NCI-H1092 (cell line): ENCODE measurements at regions not wholly inside any gene's neighbourhood (a gene's known extent, or its start where the extent isn't known, plus 50 kb on each side); places are given as distances from the start of the nearest gene placed in this dataset.

Experiments
- DNase-seq: peaks from one replicate; lab custom pipeline; 2025; lab: John Stamatoyannopoulos, UW

GRCh38 chr1:182122256-182122912 lies 60.9 kb upstream of the ZNF648 start:
- DNase-seq, result no peak

DNA sequence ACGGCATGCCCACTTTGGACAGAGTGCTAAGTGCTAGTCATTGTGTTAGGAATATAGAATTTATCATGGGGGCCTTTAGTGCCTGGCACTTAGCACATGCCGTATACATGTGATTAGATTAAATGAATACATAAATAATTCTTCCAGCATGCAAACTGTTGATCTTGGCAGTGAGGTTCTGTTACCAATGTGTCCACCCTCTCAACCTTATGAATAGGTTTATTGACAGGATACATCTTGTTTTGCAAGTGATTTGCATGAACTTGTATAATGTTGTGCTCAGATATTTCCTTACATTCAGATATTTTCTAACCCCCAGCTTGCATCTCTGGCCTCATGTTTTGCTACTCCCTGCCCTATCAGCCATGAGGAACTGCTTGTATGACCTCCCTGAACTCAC lies 60.3 kb upstream of the ZNF648 start:
- DNase-seq, result no peak

DNA sequence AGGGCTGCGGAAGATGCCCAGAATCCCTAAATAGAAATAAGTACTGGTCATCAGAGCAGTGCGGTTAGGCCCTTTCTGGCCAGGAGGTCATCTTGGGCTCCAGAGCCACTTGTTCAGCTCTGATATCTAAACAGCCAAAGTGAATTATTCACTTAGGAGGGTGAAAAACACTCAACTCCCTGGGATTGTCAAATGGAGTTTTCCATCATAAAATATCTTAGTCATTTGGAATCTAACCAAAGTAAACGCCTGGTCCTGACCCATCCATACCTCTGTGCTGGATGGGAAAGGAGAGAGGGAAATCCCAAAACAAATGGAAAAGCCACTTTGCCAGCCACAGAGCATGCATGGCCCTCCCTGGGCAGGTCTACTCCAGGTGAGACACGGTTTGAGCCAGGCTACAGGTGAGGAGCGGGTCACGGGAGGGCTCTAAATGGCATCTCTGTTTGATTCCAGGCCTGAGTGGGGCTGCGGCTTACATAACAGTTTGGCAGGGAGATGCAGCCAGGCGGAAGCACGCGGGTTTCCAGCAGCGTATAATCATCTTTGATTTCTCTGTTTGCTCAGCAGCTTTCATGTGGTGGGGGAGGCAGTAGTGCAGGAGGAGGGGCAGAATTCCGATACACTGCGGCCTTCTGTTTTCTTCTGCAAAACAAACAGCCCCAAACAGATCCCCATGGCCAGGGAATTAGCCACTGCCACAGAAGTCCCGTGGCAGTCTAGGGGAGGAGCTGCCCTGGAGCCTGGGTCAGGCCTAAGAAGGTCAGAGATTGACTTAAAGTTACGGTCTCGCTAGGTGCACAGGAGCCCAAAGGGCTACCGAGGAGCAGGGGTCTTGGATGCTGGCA lies 59.1 kb upstream of the ZNF648 start:
- DNase-seq, result peak; percentile 10

- no peak for DNase-seq
Observed at GRCh38 chr1:182119631-182120030, 58.1 kb upstream of the ZNF648 start.

- DNase-seq, result no peak
Observed at GRCh38 chr1:182118851-182119250, 57.3 kb upstream of the ZNF648 start.

DNA sequence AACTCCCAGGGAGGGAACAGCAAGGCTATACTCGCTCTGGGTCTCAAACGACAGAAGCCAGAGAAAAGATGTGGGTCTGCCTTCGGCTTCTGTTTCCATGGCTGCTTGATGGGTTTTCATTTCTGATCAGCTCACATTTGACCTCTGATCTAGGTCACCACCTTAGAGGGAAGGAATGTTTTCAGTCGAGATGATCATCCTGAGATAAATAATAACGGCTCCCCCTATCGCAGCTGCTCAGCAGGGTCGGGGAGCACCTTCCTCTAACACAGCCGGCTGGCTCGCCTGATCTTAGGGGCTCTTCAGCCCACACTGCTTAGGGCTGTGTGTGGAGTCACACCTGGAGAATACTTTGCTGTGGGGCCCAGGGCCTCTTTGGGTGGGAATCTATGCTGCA lies 53.1 kb upstream of the ZNF648 start:
- DNase-seq, result no peak

- DNase-seq, result no peak
Observed at GRCh38 chr1:182113879-182114626, 52.5 kb upstream of the ZNF648 start.

DNA sequence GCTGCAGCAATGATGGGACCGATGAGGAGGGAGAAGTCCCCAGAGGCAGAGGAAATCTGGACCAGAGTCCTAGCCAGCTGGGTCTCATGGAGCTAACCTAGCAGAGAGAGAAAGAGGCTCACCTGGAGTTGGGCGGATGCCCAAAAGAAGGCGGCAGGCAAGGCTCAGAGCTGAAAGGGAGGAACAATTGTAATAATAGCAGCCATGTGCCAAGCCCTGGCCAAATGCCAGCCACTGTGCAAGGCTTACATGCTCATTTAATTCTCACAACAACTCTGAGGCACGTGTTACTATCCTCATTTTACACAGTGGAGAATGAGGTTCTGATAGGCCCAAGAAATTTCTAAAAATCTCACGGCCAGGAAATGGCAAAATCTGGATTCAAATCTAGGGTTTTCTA lies 50.0 kb upstream of the ZNF648 start:
- peak; percentile 70 for DNase-seq
